ENCODE measurements at regions not wholly inside any gene's neighbourhood (a gene's known extent, or its start where the extent isn't known, plus 50 kb on each side); places are given as distances from the start of the nearest gene placed in this dataset.

DNA sequence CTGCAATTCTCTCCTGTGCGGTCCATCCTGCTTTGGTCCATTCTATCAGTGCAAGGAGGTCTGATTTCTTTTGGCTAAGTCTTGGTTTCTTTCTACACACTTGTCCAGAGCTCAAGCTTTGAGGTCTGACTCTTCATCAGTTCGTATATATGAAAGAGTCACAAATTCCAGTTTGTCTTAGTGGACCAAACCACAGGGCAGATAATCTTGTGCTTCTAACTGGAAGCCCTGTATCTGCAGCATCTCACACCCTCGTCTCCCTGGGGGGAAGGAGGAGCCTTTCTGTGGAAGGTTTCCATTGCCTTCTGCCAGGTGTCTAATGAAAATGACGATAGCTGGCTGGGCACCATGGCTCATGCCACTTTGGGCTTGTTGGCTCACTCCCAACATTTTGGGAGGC, 148.5 kb downstream of the SPP2 start:
- FAIRE-seq = no peak
- dilution Hi-C loops (cut with MboI; ENCODE audit: extremely low pct_ligation_motif_present, low sequenced_read_pairs) = no loop called here
- POLR2A ChIA-PET = no interaction called here

More for the DNA sequence above, 148.5 kb downstream of the SPP2 start:
- Histone ChIP-seq H3K9me1 (replicated peaks; ENCODE audit: control insufficient read depth, extremely low read depth, insufficient read depth, low read length) (no peaks in the 10 kb centered on the region), H3K36me3 (ENCODE audit: control insufficient read depth in 2 of 2, extremely low read depth in 1 of 2, insufficient read depth in 2 of 2, low read length in 2 of 2) (no peaks in the 10 kb centered on the region), H3K4me3 (replicated peaks in 1 of 3; ENCODE audit: insufficient read depth in 1 of 3, low read depth in 1 of 3, low read length in 3 of 3) (no peak overlapping the region), H3K27ac (ENCODE audit: insufficient read depth, low read depth, low read length) (no peak overlapping the region), H3K27me3 (ENCODE audit: control insufficient read depth in 2 of 2, insufficient read depth in 2 of 2, low read length in 2 of 2) (peaks cover 0 to 3% of the 10 kb centered on the region in 2 experiments), H3K4me1 (ENCODE audit: control insufficient read depth, extremely low read depth, insufficient read depth, low read length) (peaks cover 8% of the 10 kb centered on the region), H3K4me2 (ENCODE audit: insufficient read depth, low read length) (no peak overlapping the region), H4K20me1 (replicated peaks; ENCODE audit: control insufficient read depth, extremely low read depth, insufficient read depth, low read length) (no peaks in the 10 kb centered on the region), H3K9me3 (replicated peaks; ENCODE audit: control insufficient read depth, insufficient read depth, low read length) (no peaks in the 10 kb centered on the region), H3K9ac (replicated peaks; ENCODE audit: extremely low read depth, insufficient read depth, low read length) (no peak overlapping the region), H2AFZ (ENCODE audit: low read depth, low read length) (no peak overlapping the region), H3K79me2 (ENCODE audit: control insufficient read depth, insufficient read depth, low read length) (no peaks in the 10 kb centered on the region)
- CTCF ChIA-PET = no interaction called here
- no TSS peak for BruUV-seq (replicated peaks)
- intact Hi-C loops (cut with micrococcal nuclease) = no loop called here
- TF ChIP-seq POLR2A (IDR thresholded peaks at IDR 0.05; ENCODE audit: low read depth, low read length) (no peak), JUN (IDR thresholded peaks at IDR 0.05; ENCODE audit: borderline replicate concordance, insufficient read depth, insufficient read length, low read depth) (no peak), POLR2AphosphoS5 (IDR thresholded peaks at IDR 0.05; ENCODE audit: insufficient read depth, low read depth, low read length) (no peak), FOS (IDR thresholded peaks at IDR 0.05; ENCODE audit: borderline replicate concordance, insufficient read depth, low read length) (no peak), CTCF (IDR thresholded peaks at IDR 0.05; ENCODE audit: extremely low read depth in 1 of 2, insufficient read depth in 1 of 2, low read depth in 1 of 2, low read length in 2 of 2) (no peak), MAX (IDR thresholded peaks at IDR 0.05; ENCODE audit: insufficient read depth, insufficient read length) (no peak), EZH2 (IDR thresholded peaks at IDR 0.05; ENCODE audit: borderline replicate concordance, low read depth, low read length, severe bottlenecking) (no peak), MYC (IDR thresholded peaks at IDR 0.05; ENCODE audit: low read depth, low read length) (no peak), GATA2 (IDR thresholded peaks at IDR 0.05; ENCODE audit: insufficient read depth, insufficient read length, low read depth, low read length) (no peak)
- DNase-seq (ENCODE audit: low read depth, low spot score) = no peak
